C1 segment of cervical spinal cord (tissue), 14 donors: ENCODE measurements at regions not wholly inside any gene's neighbourhood (a gene's known extent, or its start where the extent isn't known, plus 50 kb on each side); places are given as distances from the start of the nearest gene placed in this dataset.
A peak's percentile ranks its signal among the peaks of the same experiment; 100 is the strongest.
"Not testable (repeated sequence)": the region's sequence is repeated elsewhere in the genome, so short reads cannot be mapped to it uniquely, and the experiment has no call there.

Source experiments
- DNase-seq, 14 donors: peaks; one replicate each; lab custom pipeline; 2025; lab: John Stamatoyannopoulos, UW

DNA sequence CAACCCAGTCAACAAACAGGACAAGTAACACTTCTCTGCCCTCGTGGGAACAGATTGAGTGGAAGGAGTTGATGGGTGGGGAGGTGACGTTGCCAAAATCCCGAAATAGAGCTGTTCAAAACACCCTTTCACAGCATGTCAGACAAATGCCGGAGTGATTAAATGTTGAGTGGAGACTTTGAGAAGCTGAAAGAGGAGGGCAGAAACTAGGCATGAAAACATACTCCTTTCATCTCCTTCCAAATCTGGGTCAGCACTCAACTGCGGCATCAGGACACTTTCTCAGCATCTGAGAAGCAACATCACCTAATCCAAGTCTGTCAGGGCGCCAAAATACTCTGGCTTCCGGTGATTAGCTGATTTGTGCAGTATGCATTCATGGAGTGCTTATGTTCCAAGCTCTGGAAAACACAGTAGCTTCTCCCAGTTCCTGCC is 51.5 kb upstream of the MRI1 start:
- no peak for DNase-seq

GRCh38 chr19:13707915-13708314 is 56.4 kb upstream of the MRI1 start:
- DNase-seq: no peak

- DNase-seq: no peak
These were observed 58.3 kb upstream of the MRI1 start for GRCh38 chr19:13705928-13706447.

GRCh38 chr19:13705201-13705600 is 59.1 kb upstream of the MRI1 start:
- no peak for DNase-seq

GRCh38 chr19:13701624-13702023 is 62.7 kb upstream of the MRI1 start:
- no peak for DNase-seq

GRCh38 chr19:13700621-13701020 is 63.7 kb upstream of the MRI1 start:
- no peak for DNase-seq

DNA sequence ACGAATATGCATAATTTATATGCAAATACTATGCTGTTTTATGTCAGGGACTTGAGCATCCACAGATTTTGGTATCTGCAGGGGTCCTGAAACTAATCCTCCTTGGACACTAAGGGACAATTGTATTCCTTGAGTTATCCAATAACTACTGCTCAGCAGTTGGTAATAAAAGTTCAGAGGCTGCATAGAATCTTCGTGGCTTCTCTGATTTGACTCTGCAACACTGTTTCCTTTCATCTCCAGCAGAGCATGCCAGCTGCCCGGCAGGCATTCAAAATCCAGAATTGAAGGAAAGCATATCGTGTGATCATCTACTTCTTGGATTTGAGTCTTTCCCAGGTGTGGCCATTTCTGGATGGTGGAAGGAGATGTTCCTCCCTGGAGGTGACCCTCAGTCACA is 64.5 kb upstream of the MRI1 start:
- DNase-seq: no peak

GRCh38 chr19:13696839-13697238 is 67.5 kb upstream of the MRI1 start:
- no peak for DNase-seq

DNA sequence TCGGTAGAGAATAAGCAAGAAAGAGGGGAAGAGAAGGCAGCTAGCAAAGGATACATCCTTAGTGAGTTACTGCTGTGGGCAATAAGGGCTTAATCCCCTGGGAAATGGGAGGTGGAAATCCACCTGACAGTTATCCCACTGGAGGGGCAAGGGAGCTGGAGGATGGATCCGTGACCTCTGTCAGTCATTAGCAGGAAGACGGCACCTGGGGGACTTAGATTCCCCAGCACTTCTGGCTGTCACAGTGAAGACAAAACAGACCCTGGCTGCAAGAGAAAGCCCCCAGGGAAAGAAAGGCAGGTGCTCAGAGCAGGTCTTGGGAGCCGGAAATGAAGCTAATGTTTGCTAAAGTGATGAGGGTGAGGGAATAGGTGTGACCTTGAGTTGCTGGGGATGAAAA is 70.4 kb upstream of the MRI1 start:
- DNase-seq: no peak

DNA sequence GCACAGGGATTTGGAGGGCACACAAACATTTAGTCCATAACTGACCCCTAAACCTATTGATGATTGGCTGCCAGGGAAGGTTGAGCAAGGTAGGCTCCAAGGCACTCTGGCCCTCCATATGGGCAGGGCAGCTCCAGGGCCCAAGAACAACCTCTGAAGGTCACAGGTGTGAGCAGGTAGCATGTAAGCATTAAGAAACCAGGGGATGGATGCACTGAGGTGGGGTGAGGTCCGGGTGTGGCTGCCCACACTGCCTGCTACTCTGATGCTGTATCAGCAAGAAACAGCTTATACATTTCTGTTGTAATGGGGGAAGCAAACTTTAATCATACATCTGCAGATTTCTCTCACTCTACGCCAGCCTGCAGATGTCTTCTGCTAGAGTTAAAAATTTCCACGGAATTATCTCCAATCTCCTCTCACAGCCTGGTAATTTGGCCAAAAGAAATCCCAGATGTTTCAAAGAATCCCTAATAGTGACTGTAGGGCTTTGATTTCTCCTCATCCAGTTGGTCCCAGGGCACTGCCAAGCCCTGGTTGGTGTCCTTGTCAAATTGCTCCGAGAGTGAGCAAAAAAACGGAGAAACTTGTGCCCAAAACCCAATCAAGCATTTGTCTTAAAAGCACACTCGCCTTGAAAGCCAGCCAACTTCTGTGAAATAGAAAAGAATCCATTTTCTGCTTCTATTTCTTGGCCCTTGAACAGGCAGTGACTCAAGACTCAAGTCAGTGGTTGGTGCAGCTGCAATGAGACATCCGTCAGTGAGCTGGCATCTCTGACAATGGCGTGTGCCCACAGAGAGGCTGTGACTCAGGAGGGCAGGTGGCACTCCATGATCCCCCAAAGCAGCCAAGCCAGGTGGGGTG is 72.5 kb upstream of the MRI1 start:
- peak in 11 of 14 donors; percentile 1 to 76 (median 44) for DNase-seq

- DNase-seq: no peak
These were observed 75.2 kb upstream of the MRI1 start for GRCh38 chr19:13689085-13689484.

GRCh38 chr19:13684021-13684420 is 80.3 kb upstream of the MRI1 start:
- no peak for DNase-seq

- no peak for DNase-seq
These were observed 82.8 kb upstream of the MRI1 start for GRCh38 chr19:13681509-13681908.

- not testable (repeated sequence) for DNase-seq
These were observed 83.5 kb upstream of the MRI1 start for GRCh38 chr19:13680708-13681360.

DNA sequence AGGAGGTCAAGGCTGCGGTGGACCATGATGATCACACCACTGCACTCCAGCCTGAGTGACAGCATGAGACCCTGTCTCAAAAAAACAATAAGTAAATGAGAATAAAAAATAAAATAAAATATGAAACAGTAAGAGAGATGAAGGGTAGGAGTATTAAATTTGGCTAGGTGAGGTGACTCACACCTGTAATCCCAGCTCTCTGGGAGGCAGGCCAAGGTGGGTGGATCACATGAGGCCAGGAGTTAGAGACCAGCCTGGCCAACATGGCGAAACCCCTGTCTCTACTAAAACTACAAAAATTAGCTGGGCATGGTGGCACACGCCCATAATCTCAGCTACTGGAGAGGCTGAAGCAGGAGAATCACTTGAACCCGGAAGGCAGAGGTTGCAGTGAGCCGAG is 87.4 kb upstream of the MRI1 start:
- DNase-seq: not testable (repeated sequence)

DNA sequence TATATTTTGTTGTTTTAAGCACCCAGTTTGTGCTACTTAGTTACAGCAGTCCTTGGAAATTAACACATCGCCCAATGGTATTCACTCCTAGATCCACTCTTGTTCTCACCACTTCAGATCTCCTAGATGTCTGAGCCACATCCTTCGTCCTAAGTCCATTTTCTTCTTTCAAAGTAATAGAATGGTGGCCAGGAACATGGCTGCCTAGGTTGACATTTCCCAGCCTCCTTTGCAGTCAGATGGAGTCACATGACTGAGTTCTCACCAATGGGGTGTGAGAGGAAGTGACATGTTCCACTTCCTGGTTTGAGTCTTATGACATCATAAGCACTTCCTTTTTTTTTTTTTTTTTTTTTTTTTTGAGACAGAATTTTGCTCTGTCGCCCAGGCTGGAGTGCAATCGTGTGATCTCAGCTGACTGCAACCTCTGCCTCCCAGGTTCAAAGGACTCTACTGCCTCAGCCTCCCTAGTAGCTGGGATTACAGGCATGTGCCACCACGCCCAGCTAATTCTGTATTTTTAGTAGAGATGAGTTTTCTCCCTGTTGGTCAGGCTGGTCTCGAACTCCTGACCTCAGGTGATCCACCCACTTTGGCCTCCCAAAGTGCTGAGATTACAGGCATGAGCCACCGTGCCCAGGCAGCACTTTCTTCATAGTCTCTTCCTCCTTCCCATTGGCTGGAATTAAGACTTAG is 91.7 kb upstream of the MRI1 start:
- DNase-seq: not testable (repeated sequence)

GRCh38 chr19:13670846-13671245 is 93.5 kb upstream of the MRI1 start:
- no peak for DNase-seq

GRCh38 chr19:13669780-13670355 is 94.5 kb upstream of the MRI1 start:
- no peak for DNase-seq

- DNase-seq: no peak
These were observed 95.4 kb upstream of the MRI1 start for GRCh38 chr19:13668964-13669363.

DNA sequence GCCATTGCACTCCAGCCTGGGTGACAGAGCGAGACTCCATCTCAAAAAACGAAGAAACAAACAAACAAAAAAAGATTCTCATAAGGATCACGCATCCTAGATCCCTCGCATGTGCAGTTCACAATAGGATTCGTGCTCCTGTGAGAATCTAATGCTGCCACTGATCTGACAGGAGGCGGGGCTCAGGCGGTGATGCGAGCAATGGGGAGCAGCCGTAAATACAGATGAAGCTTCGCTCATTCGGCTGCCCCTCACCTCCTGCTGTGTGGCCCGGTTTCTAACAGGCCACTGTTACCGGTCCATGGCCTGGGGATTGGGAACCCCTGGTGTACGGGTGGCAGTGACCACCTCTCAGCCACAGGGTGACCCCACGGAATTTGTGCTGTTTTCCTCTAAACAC is 98.2 kb upstream of the MRI1 start:
- DNase-seq: no peak

GRCh38 chr19:13665125-13665905 is 99.0 kb upstream of the MRI1 start:
- DNase-seq: no peak
